CD14-positive monocyte (primary cell): ENCODE measurements at regions not wholly inside any gene's neighbourhood (a gene's known extent, or its start where the extent isn't known, plus 50 kb on each side); places are given as distances from the start of the nearest gene placed in this dataset.

Source experiments
- DNase-seq, 3 donors: peaks; one replicate each; pipeline ENCODE4 v3.0.0-alpha.2; 2011 to 2022
- H2AFZ ChIP-seq: 2 replicates; pipeline ENCODE4 v1.6.0; 2012; ENCODE audit warnings: mild to moderate bottlenecking, low read depth, low read length, inconsistent platforms; ENCODE audit not compliant: insufficient read depth, poor library complexity, severe bottlenecking
- H3K27ac ChIP-seq, 2 donors: 1 replicate in 1 of 2; 2 replicates in 1 of 2; pipeline ENCODE4 v1.5.1; 2012 to 2013; ENCODE audit warnings: low read length in 2 of 2, control low read depth in 1 of 2, inconsistent platforms in 1 of 2, low read depth in 1 of 2, mild to moderate bottlenecking in 1 of 2
- H3K27me3 ChIP-seq, 2 donors: one replicate each; pipeline versions ENCODE4 v1.6.0 to v1.6.1; 2011 to 2013; ENCODE audit warnings: low read length in 2 of 2; ENCODE audit not compliant: control insufficient read depth in 2 of 2, insufficient read depth in 2 of 2
- H3K36me3 ChIP-seq, 2 donors: replicated peaks in 1 of 2; 1 replicate in 1 of 2; 2 replicates in 1 of 2; pipeline versions ENCODE4 v1.5.1 to v1.6.1; 2012 to 2013; ENCODE audit warnings: low read length in 2 of 2, control low read depth in 1 of 2, inconsistent platforms in 1 of 2, mild to moderate bottlenecking in 1 of 2; ENCODE audit not compliant: insufficient read depth in 2 of 2, control insufficient read depth in 1 of 2
- H3K4me1 ChIP-seq, 2 donors: 1 replicate in 1 of 2; 2 replicates in 1 of 2; pipeline versions ENCODE4 v1.5.1 to v1.6.1; 2012 to 2013; ENCODE audit warnings: low read length in 2 of 2, control low read depth in 1 of 2, inconsistent platforms in 1 of 2, mild to moderate bottlenecking in 1 of 2, moderate library complexity in 1 of 2; ENCODE audit not compliant: insufficient read depth in 2 of 2, control insufficient read depth in 1 of 2
- H3K4me2 ChIP-seq: replicated peaks from 2 replicates; pipeline ENCODE3; 2012; ENCODE audit warnings: low read length, moderate library complexity, mild to moderate bottlenecking; ENCODE audit not compliant: poor library complexity, severe bottlenecking; ENCODE audit errors: extremely low read depth
- H3K4me3 ChIP-seq, 3 experiments: fragments of 200-600 bp in 1 of 3; sonication (generic) in 1 of 3; replicated peaks in 1 of 3; 1 replicate in 2 of 3; 2 replicates in 1 of 3; pipeline ENCODE4 v1.5.1; 2011 to 2013; ENCODE audit warnings: low read length in 3 of 3, mild to moderate bottlenecking in 3 of 3, control low read depth in 2 of 3, low read depth in 2 of 3, inconsistent platforms in 1 of 3, moderate library complexity in 1 of 3
- H3K79me2 ChIP-seq: 2 replicates; pipeline ENCODE4 v1.6.0; 2012; ENCODE audit warnings: mild to moderate bottlenecking, control low read depth, inconsistent platforms, low read length, moderate library complexity; ENCODE audit not compliant: insufficient read depth
- H3K9ac ChIP-seq: 2 replicates; pipeline ENCODE4 v1.6.0; 2017; ENCODE audit warnings: low read length, mild to moderate bottlenecking; ENCODE audit not compliant: insufficient read depth, poor library complexity, severe bottlenecking
- H3K9me3 ChIP-seq, 2 donors: replicated peaks in 1 of 2; 1 replicate in 1 of 2; 2 replicates in 1 of 2; pipeline versions ENCODE4 v1.5.1 to v1.6.1; 2012 to 2013; ENCODE audit warnings: low read length in 2 of 2, control low read depth in 1 of 2; ENCODE audit not compliant: control insufficient read depth in 1 of 2, insufficient read depth in 1 of 2
- H4K20me1 ChIP-seq: 2 replicates; pipeline ENCODE4 v1.6.0; 2012; ENCODE audit warnings: mild to moderate bottlenecking, low read length, control low read depth, moderate library complexity; ENCODE audit not compliant: insufficient read depth
- H3K27ac Mint-ChIP-seq, 7 donors: one replicate each; pipeline ENCODE4 v1.8.0; 2020; ENCODE audit warnings: mild to moderate bottlenecking in 7 of 7, mixed read lengths in 7 of 7, moderate library complexity in 6 of 7, inconsistent platforms in 2 of 7
- H3K27me3 Mint-ChIP-seq, 3 donors: one replicate each; pipeline ENCODE4 v1.8.0; 2021 to 2022; ENCODE audit warnings: low read depth in 3 of 3, mild to moderate bottlenecking in 3 of 3, mixed read lengths in 3 of 3, moderate library complexity in 3 of 3, inconsistent platforms in 1 of 3
- H3K36me3 Mint-ChIP-seq, 2 donors: one replicate each; pipeline ENCODE4 v1.8.0; 2020; ENCODE audit warnings: mixed read lengths in 2 of 2, inconsistent platforms in 1 of 2, mild to moderate bottlenecking in 1 of 2
- H3K4me1 Mint-ChIP-seq: one replicate; pipeline ENCODE4 v1.8.0; 2020; ENCODE audit warnings: mild to moderate bottlenecking, mixed read lengths
- H3K4me3 Mint-ChIP-seq, 2 donors: one replicate each; pipeline ENCODE4 v1.8.0; 2020; ENCODE audit warnings: mild to moderate bottlenecking in 2 of 2, mixed read lengths in 2 of 2, moderate library complexity in 1 of 2
- H3K9me3 Mint-ChIP-seq, 7 donors: one replicate each; pipeline ENCODE4 v1.8.0; 2020 to 2022; ENCODE audit warnings: mixed read lengths in 7 of 7, mild to moderate bottlenecking in 6 of 7, moderate library complexity in 6 of 7, inconsistent platforms in 2 of 7
- CTCF ChIP-seq: fragments of 200-600 bp; IDR thresholded peaks from one replicate; pipeline ENCODE4 v1.8.0; 2022; ENCODE audit warnings: antibody characterized with exemption, mild to moderate bottlenecking
- WGBS: methylation state at CpG from one replicate; pipeline ENCODE4 v1.1.5; 2013; ENCODE audit warnings: missing lambda C conversion rate; ENCODE audit not compliant: insufficient coverage; 5-methylcytosine and 5-hydroxymethylcytosine counted together
- intact Hi-C, 2 donors: fragments of 100-400 bp; cut with micrococcal nuclease; formaldehyde crosslinking; loops; one replicate each; pipeline versions ENCODE4 v1.15.0 to v1.15.1; 2023

GRCh38 chr10:32155075-32155516 lies 98.9 kb upstream of the KIF5B start:
- Histone ChIP-seq H3K4me2 (no peak overlapping the region), H3K36me3 (no peaks in the 10 kb centered on the region), H3K4me3 (no peak overlapping the region), H3K27ac (no peak overlapping the region), H4K20me1 (no peaks in the 10 kb centered on the region), H2AFZ (no peak overlapping the region), H3K9ac (no peak overlapping the region), H3K9me3 (peaks cover 4 to 6% of the 10 kb centered on the region in 2 donors), H3K4me1 (peaks cover 0 to 3% of the 10 kb centered on the region in 2 donors), H3K79me2 (no peaks in the 10 kb centered on the region), H3K27me3 (no peaks in the 10 kb centered on the region)
- intact Hi-C loops: no loop called here
- Mint-ChIP-seq H3K9me3 (peaks cover 6 to 21% (median 14%) of the 10 kb centered on the region in 7 donors), H3K4me1 (peaks cover 9% of the 10 kb centered on the region), H3K27me3 (peaks cover 1 to 7% (median 5%) of the 10 kb centered on the region in 3 donors), H3K27ac (no peak overlapping the region), H3K36me3 (no peaks in the 10 kb centered on the region), H3K4me3 (no peak overlapping the region)
- TF ChIP-seq CTCF: no peak
- DNase-seq: no peak
- no CpG with 5 or more reads among the region's 2 CpGs for WGBS

- Mint-ChIP-seq H3K9me3 (peaks cover 6 to 21% (median 14%) of the 10 kb centered on the region in 7 donors), H3K27me3 (peaks cover 1 to 7% (median 5%) of the 10 kb centered on the region in 3 donors), H3K4me1 (peaks cover 9% of the 10 kb centered on the region), H3K27ac (no peak overlapping the region), H3K36me3 (no peaks in the 10 kb centered on the region), H3K4me3 (no peak overlapping the region)
- Histone ChIP-seq H3K4me3 (no peak overlapping the region), H3K4me1 (peaks cover 0 to 3% of the 10 kb centered on the region in 2 donors), H4K20me1 (no peaks in the 10 kb centered on the region), H3K27ac (no peak overlapping the region), H3K36me3 (no peaks in the 10 kb centered on the region), H3K4me2 (no peak overlapping the region), H3K9me3 (peaks cover 4 to 6% of the 10 kb centered on the region in 2 donors), H3K79me2 (no peaks in the 10 kb centered on the region), H3K27me3 (no peaks in the 10 kb centered on the region), H3K9ac (no peak overlapping the region), H2AFZ (no peak overlapping the region)
- no peak for TF ChIP-seq CTCF
- WGBS: no CpG with 5 or more reads among the region's 1 CpG
- no peak for DNase-seq
- intact Hi-C loops: no loop called here
Measured at GRCh38 chr10:32153931-32154330, 97.7 kb upstream of the KIF5B start.
